Dendritic cell treated with granulocyte-macrophage colony-stimulating factor and Interleukin-4, amounts not matched to agents 40 ng/mL and 50 ng/mL, for 4 days (primary cell): ENCODE measurements at regions not wholly inside any gene's neighbourhood (a gene's known extent, or its start where the extent isn't known, plus 50 kb on each side); places are given as distances from the start of the nearest gene placed in this dataset.

Source experiments
- H3K27ac Mint-ChIP-seq: one replicate; pipeline ENCODE4 v1.8.0; 2022; ENCODE audit warnings: mild to moderate bottlenecking, mixed read lengths
- H3K27me3 Mint-ChIP-seq: one replicate; pipeline ENCODE4 v1.8.0; 2022; ENCODE audit warnings: mild to moderate bottlenecking, mixed read lengths
- H3K36me3 Mint-ChIP-seq: one replicate; pipeline ENCODE4 v1.8.0; 2022; ENCODE audit warnings: low read depth, mixed read lengths
- H3K4me1 Mint-ChIP-seq: one replicate; pipeline ENCODE4 v1.8.0; 2022; ENCODE audit warnings: low read depth, mixed read lengths
- H3K4me3 Mint-ChIP-seq: one replicate; pipeline ENCODE4 v1.8.0; 2022; ENCODE audit warnings: mild to moderate bottlenecking, moderate library complexity, mixed read lengths
- H3K9me3 Mint-ChIP-seq: one replicate; pipeline ENCODE4 v1.8.0; 2022; ENCODE audit warnings: mixed read lengths
- intact Hi-C: fragments of 100-400 bp; cut with micrococcal nuclease; formaldehyde crosslinking; loops from one replicate; pipeline ENCODE4 v1.15.0; 2022

- Mint-ChIP-seq H3K9me3 (peaks cover 20% of the 10 kb centered on the region), H3K27ac (no peak overlapping the region), H3K27me3 (no peaks in the 10 kb centered on the region), H3K4me1 (no peaks in the 10 kb centered on the region), H3K36me3 (no peaks in the 10 kb centered on the region), H3K4me3 (no peak overlapping the region)
- intact Hi-C loops: no loop called here
These were observed 277.7 kb downstream of the GXYLT1 start for GRCh38 chr12:41866878-41867430.

GRCh38 chr12:41856228-41856627, 288.4 kb downstream of the GXYLT1 start:
- H3K27ac Mint-ChIP-seq: no peak overlapping the region
- intact Hi-C loops: no loop called here
- H3K9me3 Mint-ChIP-seq: no peaks in the 10 kb centered on the region
- H3K27me3 Mint-ChIP-seq: no peaks in the 10 kb centered on the region
- H3K4me3 Mint-ChIP-seq: no peak overlapping the region
- no peaks in the 10 kb centered on the region for H3K4me1 Mint-ChIP-seq
- no peaks in the 10 kb centered on the region for H3K36me3 Mint-ChIP-seq

- Mint-ChIP-seq H3K4me1 (no peaks in the 10 kb centered on the region), H3K4me3 (no peak overlapping the region), H3K27me3 (no peaks in the 10 kb centered on the region), H3K9me3 (no peaks in the 10 kb centered on the region), H3K27ac (no peak overlapping the region), H3K36me3 (no peaks in the 10 kb centered on the region)
- intact Hi-C loops: no loop called here
These were observed 294.6 kb downstream of the GXYLT1 start for GRCh38 chr12:41850046-41850445.

- no peaks in the 10 kb centered on the region for H3K36me3 Mint-ChIP-seq
- intact Hi-C loops: no loop called here
- no peaks in the 10 kb centered on the region for H3K4me1 Mint-ChIP-seq
- no peak overlapping the region for H3K27ac Mint-ChIP-seq
- no peaks in the 10 kb centered on the region for H3K9me3 Mint-ChIP-seq
- H3K4me3 Mint-ChIP-seq: no peak overlapping the region
- H3K27me3 Mint-ChIP-seq: no peaks in the 10 kb centered on the region
These were observed 298.0 kb downstream of the GXYLT1 start for GRCh38 chr12:41846718-41847117.

GRCh38 chr12:41836416-41836815, 308.3 kb downstream of the GXYLT1 start:
- no peak overlapping the region for H3K27ac Mint-ChIP-seq
- H3K4me1 Mint-ChIP-seq: peaks cover 12% of the 10 kb centered on the region
- no peaks in the 10 kb centered on the region for H3K27me3 Mint-ChIP-seq
- H3K4me3 Mint-ChIP-seq: no peak overlapping the region
- no peaks in the 10 kb centered on the region for H3K36me3 Mint-ChIP-seq
- intact Hi-C loops: no loop called here
- no peaks in the 10 kb centered on the region for H3K9me3 Mint-ChIP-seq

GRCh38 chr12:41835556-41835955, 309.1 kb downstream of the GXYLT1 start:
- no peaks in the 10 kb centered on the region for H3K27me3 Mint-ChIP-seq
- H3K36me3 Mint-ChIP-seq: no peaks in the 10 kb centered on the region
- intact Hi-C loops: no loop called here
- peaks cover 18% of the 10 kb centered on the region for H3K4me1 Mint-ChIP-seq
- H3K4me3 Mint-ChIP-seq: no peak overlapping the region
- no peaks in the 10 kb centered on the region for H3K9me3 Mint-ChIP-seq
- no peak overlapping the region for H3K27ac Mint-ChIP-seq

DNA sequence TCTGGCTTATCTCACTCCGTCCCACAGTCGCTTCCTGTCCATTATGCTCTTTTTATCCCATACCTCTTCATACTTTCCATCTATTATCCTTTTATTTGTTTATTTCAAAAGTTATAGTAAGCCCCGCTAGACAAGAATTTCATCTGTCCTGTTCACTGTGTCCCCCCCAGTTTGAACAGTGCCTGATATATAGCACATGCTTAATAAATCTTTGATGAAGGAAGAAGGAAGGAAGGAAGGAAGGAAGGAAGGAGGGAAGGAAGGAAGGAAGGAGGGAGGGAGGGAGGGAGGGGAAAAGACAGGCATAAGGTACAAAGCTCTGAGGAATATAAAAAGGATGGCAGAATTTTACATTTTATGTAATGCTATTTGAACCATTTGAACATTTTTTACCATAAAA, 324.7 kb downstream of the GXYLT1 start:
- Mint-ChIP-seq H3K4me3 (no peak overlapping the region), H3K4me1 (no peaks in the 10 kb centered on the region), H3K27ac (no peak overlapping the region), H3K27me3 (no peaks in the 10 kb centered on the region), H3K9me3 (peaks cover 19% of the 10 kb centered on the region), H3K36me3 (no peaks in the 10 kb centered on the region)
- intact Hi-C loops: no loop called here

DNA sequence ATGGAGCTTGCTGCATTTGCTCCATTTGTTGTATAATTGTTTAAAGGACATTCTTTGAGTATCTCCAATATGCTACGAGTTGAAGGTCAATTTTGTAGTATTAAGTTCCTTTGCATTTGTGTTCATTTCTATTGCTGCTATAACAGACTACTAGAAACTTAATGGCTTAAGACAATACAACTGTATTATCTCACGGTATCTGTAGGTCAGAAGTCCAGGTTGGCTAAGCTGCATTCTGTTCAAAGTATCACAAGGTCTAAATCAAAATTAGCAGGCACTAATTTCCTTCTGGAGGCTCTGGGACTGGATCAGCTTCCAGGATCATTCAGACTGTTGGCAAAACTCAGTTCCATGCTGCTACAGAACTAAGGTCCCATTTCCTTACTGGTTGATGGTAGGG, 340.6 kb downstream of the GXYLT1 start:
- H3K4me3 Mint-ChIP-seq: no peak overlapping the region
- intact Hi-C loops: no loop called here
- H3K4me1 Mint-ChIP-seq: no peaks in the 10 kb centered on the region

DNA sequence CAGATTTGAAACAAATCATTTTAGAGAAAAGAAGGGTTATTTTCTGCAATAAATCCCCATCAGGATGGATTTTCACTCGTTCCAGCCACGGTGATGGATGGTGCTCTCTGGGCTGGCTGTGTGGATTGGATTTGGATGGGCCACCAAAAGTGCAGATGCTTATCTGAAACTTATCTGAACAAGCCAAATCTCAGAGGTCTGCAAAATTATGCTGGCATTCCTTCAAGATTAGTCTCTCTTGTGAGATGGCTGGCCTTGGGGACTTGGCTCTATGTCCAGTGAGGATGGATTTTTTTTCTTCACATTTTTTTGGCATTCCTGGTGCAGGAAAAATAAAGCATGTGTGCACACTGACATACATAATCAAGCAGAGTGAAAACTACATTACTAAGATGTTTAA, 341.9 kb downstream of the GXYLT1 start:
- Mint-ChIP-seq H3K36me3 (no peaks in the 10 kb centered on the region), H3K27ac (no peak overlapping the region), H3K4me3 (no peak overlapping the region), H3K9me3 (peaks cover 5% of the 10 kb centered on the region), H3K27me3 (no peaks in the 10 kb centered on the region), H3K4me1 (no peaks in the 10 kb centered on the region)
- intact Hi-C loops: no loop called here

More for the DNA sequence above, 340.6 kb downstream of the GXYLT1 start:
- no peak overlapping the region for H3K27ac Mint-ChIP-seq
- peaks cover 17% of the 10 kb centered on the region for H3K9me3 Mint-ChIP-seq
- H3K36me3 Mint-ChIP-seq: no peaks in the 10 kb centered on the region
- no peaks in the 10 kb centered on the region for H3K27me3 Mint-ChIP-seq

DNA sequence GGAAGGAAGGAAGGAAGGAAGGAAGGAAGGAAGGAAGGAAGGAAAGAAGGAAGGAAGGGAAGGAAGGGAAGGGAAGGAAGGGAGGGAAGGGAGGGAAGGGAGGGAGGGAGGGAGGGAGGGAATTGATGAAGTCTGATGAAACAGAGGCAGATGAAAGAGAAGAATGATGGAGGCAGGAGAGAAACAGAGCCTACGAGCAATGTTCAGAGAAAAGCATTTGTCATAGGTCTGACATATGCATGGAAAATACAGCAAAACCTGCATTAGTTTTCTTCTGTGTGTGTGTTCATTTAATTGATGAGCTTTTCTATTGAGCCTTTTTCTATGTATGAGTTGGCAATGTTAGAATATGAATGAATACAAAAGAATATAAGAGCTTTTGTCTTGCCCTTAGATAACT, 343.4 kb downstream of the GXYLT1 start:
- no peaks in the 10 kb centered on the region for H3K4me1 Mint-ChIP-seq
- H3K9me3 Mint-ChIP-seq: no peaks in the 10 kb centered on the region
- H3K4me3 Mint-ChIP-seq: no peak overlapping the region
- no peaks in the 10 kb centered on the region for H3K36me3 Mint-ChIP-seq
- no peak overlapping the region for H3K27ac Mint-ChIP-seq
- H3K27me3 Mint-ChIP-seq: no peaks in the 10 kb centered on the region
- intact Hi-C loops: no loop called here

GRCh38 chr12:41799671-41800070, 345.0 kb downstream of the GXYLT1 start:
- H3K4me1 Mint-ChIP-seq: no peaks in the 10 kb centered on the region
- H3K27ac Mint-ChIP-seq: no peak overlapping the region
- no peaks in the 10 kb centered on the region for H3K9me3 Mint-ChIP-seq
- intact Hi-C loops: no loop called here
- H3K27me3 Mint-ChIP-seq: no peaks in the 10 kb centered on the region
- no peak overlapping the region for H3K4me3 Mint-ChIP-seq
- H3K36me3 Mint-ChIP-seq: no peaks in the 10 kb centered on the region

DNA sequence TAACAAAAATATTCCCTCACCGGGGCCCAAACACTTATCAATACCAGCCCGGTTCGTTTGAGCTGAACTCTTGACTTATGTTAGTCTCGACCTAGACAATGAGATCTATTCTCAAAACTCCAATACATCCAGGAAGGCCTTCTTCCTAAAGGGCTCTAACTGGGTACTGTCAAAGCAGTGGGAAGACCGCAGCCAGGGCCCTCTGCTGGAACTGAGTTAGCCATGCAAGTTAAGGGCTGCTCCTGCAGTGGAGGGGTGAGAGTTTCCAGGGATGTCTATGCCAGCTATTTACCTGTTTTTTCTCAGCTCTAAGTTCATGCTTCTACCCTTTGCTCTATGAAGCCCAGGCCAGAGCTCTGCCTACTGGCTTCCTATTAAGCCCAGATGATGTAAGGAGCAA, 348.8 kb downstream of the GXYLT1 start:
- H3K4me1 Mint-ChIP-seq: no peaks in the 10 kb centered on the region
- H3K9me3 Mint-ChIP-seq: peaks cover 20% of the 10 kb centered on the region
- intact Hi-C loops: no loop called here
- H3K36me3 Mint-ChIP-seq: no peaks in the 10 kb centered on the region
- H3K4me3 Mint-ChIP-seq: no peak overlapping the region
- H3K27me3 Mint-ChIP-seq: no peaks in the 10 kb centered on the region
- no peak overlapping the region for H3K27ac Mint-ChIP-seq

- no peaks in the 10 kb centered on the region for H3K36me3 Mint-ChIP-seq
- no peaks in the 10 kb centered on the region for H3K4me1 Mint-ChIP-seq
- no peak overlapping the region for H3K4me3 Mint-ChIP-seq
- H3K27me3 Mint-ChIP-seq: no peaks in the 10 kb centered on the region
- peaks cover 27% of the 10 kb centered on the region for H3K9me3 Mint-ChIP-seq
- intact Hi-C loops: no loop called here
- no peak overlapping the region for H3K27ac Mint-ChIP-seq
These were observed 349.5 kb downstream of the GXYLT1 start for GRCh38 chr12:41795051-41795600.

DNA sequence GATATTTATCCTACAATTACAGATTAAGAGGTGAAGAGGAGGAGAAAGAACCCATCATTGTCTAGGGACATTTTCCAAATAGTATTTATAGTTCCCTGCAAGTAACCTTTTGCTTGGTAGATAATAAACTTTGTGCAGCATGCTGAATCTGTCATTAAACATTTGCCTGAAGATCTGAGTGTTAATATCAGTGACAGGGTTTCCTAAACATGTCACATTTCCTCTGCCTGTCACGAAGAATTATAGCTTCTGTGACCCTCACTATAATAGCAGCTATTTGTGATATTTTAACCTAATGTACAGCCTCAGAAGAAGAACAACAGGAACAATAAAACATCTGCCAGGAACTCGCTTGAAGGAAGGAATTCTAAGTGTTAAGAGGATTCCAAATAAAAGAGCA, 350.3 kb downstream of the GXYLT1 start:
- H3K27ac Mint-ChIP-seq: no peak overlapping the region
- no peaks in the 10 kb centered on the region for H3K36me3 Mint-ChIP-seq
- intact Hi-C loops: no loop called here
- no peaks in the 10 kb centered on the region for H3K4me1 Mint-ChIP-seq
- H3K9me3 Mint-ChIP-seq: peaks cover 27% of the 10 kb centered on the region
- H3K27me3 Mint-ChIP-seq: no peaks in the 10 kb centered on the region
- no peak overlapping the region for H3K4me3 Mint-ChIP-seq

DNA sequence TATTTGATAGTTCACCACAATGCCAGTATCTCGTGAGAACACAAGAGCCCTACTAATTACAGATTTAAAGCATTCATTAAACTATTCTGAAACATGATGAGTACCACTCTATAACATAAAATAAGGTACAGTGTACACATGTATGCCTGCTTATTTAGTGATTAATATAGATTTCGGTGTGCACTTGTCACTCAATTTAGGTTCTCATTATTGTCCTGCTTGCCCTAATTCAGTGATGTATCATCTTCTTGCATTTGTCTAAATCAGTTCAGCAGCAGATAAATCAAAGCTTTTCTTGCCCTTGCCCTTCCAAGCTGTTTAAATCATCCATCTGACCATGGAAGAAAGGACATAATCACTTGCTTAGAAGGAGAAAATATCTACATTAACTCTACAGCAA, 359.7 kb downstream of the GXYLT1 start:
- Mint-ChIP-seq H3K27ac (no peak overlapping the region), H3K4me1 (no peaks in the 10 kb centered on the region), H3K9me3 (no peaks in the 10 kb centered on the region), H3K27me3 (no peaks in the 10 kb centered on the region), H3K4me3 (no peak overlapping the region), H3K36me3 (no peaks in the 10 kb centered on the region)
- intact Hi-C loops: no loop called here
